GM19240 (cell line): ENCODE measurements at regions not wholly inside any gene's neighbourhood (a gene's known extent, or its start where the extent isn't known, plus 50 kb on each side); places are given as distances from the start of the nearest gene placed in this dataset.

Experiments
- DNase-seq: peaks from one replicate; pipeline ENCODE4 v3.0.0; 2011; ENCODE audit warnings: low spot score; ENCODE audit not compliant: insufficient read length

DNA sequence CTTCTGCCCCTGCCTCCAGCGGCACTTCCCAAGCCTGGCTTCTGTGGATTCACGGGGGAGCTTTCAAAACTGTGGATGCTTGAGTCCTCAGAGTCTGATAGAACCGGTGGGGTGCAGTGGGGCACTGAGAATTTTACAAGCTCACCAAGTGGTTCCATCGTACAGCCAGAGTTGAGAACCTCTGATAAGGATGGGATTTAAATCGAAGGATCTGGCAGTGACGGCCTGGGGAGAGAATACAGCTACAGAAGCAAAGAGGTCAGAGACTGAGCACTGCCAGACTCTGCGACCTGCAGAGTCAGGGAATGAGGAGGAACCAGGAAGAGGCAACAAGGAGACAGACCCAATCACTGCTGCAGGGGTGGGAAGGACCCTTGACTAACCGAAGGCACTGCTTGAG is 124.6 kb upstream of the BOD1 start:
- DNase-seq, result no peak

DNA sequence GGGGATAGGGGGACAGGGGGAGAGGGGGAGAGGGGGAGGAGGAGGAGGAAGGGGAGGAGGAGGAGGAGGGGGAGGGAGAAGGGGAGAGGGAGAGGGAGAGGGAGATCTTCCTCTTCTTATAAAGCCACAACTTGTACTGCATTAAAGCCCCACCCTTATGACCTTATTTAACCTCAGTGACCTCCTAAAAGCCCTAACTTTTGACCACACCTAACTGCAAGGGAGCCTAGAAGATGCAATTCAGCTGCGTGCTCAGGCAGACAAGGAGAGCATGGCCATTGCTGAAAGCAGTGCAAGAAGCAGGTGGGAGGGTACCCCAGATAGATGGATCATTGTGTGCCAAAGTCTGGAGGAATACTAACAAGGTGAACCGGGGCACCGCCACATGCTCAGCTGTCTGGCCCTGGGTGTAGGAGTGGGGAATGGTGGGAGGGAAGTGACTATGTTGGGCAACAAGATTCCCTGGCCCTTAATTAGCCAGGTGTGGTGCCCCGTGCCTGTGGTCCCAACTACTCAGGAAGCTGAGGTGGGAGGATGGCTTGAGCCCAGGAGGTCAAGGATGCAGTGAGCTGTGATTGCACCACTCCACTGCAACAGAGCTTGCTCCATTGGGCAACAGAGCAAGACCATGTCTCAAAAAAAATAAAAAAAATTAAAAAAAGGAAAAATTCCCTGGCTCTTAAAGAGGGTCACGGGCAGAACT is 125.4 kb upstream of the BOD1 start:
- no peak for DNase-seq

- DNase-seq, result peak; percentile 69
Observed at GRCh38 chr5:173742432-173742816, 126.0 kb upstream of the BOD1 start.

DNA sequence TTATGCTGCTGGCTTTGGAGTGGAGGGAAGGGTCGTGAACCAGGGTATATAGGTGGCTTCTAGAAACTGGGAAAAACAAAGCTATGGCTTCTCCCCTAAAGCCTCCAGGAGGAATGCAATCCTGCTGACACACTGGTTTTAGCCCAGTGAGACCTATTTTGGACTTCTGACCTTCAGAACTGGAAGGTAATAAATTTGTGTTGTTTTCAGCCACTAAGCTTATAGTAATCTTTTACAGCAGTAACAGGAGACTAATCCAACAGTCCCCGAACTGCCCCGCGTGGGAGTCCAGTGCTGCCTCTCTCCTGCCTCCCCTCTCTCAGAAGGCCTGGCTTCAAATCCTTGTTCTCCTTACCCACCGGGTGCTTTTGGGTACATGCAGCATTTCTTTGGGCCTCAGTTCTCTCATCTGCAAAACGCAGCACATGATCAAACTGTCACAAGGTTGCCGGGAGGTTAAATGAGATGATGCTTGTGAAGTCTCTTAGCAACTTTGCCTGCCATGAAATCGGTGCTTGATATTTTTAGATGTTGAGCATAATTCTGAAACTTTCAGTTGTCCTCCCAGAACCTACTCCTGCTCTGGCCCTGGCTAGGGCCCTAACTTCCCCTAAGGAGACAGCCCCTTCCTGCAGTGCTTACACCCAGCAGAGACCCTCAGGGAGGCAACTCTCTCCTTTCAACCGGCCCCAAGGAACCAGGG is 127.3 kb upstream of the BOD1 start:
- DNase-seq, result no peak

DNA sequence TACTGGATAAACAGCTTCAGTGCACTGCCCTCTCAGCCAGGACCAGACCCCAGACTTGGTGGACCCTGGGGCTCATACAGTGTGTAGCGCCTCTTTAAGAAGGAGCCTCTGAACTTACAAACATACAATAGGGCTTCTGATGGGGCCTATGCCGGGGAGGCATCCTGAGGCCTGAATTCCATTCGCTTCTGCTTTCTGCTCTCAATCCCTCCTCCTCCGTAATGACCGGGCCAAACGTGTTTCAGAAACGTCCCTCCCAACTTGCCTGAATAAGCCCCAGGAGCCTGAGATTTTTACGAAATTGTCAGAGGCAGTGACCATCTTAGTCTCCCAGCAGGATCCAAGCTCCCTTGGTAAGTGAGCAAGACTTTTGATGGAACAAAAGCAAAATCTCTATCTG is 128.1 kb upstream of the BOD1 start:
- no peak for DNase-seq

- peak; percentile 36 for DNase-seq
Observed at GRCh38 chr5:173745123-173745522, 128.7 kb upstream of the BOD1 start.

DNA sequence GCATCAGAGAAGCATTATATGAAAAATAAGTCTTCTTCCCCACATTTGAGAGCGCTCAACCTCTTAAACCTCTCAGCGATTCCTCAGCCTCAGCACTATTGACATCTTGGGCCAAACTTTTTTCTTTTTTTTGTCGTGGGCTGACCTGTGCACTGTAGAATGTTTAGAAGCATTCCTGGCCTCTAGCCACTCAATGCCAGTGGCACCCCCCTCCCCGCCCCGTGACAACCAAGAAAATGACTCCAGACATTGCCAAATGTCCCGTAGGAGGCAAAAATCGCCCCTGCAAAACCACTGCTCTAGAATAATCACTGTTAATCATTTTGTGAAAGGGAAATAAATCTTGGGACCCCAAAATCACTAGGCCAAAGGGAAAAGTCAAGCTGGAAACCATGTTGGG is 129.1 kb upstream of the BOD1 start:
- DNase-seq, result no peak

GRCh38 chr5:173746047-173746646 is 129.7 kb upstream of the BOD1 start:
- DNase-seq, result no peak

DNA sequence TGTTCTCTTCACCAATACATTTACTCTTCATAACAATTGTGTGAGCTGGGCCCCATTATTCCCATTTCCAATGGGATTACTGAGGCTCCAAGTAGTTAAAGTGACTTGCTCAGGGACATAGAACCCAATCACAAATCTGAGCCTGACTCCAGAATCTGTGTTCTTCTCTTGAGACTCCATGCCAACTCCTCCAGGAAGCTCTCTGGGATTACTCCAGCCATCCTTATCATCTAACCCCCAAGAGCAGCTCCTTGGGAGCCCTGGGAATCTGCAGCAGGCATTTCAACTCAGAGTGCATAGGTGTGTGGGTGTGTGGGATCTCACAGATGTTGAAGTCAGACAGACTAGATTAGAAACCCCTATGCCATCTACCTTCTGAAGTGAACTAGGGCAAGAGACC is 131.4 kb upstream of the BOD1 start:
- no peak for DNase-seq

GRCh38 chr5:173750538-173751265 is 134.3 kb upstream of the BOD1 start:
- no peak for DNase-seq

DNA sequence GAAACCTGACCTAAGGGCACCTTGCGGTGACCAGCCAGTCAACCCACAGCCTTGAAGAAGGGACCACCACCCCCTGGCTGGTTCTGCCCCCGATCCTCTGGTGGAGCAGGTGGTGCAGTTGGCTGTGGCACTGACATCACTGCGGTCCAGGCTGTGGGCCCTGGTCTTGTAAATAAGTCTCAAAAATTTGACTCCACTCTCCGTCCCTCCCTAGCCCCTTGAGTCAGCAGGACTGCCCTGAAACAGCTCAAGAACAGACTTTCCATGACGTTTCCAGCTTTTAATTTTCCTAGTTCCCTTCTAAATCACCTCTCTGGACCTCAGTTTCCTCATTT is 134.8 kb upstream of the BOD1 start:
- DNase-seq, result no peak

GRCh38 chr5:173752653-173753052 is 135.5 kb upstream of the CPEB4 start:
- DNase-seq, result no peak

DNA sequence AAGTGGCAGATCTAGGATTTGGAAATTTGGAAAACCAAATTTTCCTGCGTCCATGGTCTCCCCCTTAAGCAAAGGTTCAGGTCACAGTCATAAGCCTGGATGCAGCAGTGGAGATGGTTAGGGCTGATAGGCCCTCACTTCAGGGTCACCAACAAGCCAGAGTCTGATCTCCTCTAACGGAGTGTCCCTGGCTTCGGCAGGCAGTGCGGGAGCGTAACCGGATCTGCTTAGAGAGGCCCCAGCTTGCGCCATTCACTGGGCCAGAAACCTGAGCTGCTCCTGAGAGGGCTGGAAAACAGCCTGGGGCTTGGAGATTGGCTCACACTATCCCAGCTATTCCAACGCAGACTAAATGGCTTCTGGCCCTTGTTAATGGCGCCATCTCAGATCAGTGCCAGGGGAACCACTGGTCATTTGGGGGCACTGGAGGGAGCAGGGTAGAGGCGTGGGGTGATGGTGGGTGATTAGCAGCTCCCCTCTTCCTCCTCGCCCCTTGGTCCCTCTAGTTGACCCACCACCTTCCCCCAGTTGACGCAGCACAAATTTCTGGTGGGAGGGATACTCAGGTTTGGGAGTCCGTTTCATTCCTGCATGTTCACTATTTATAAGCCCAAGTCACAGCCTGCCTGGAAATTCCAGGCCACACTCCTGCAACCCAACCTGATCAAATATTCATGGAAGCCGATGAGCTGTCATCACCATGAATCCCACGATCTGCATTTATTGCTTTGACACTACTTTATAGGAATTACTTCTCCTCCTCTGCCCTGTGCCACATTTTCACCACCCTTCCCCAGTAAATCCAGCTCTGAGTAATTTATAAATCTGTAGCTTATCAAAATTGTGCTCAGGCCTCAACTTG is 134.6 kb upstream of the CPEB4 start:
- DNase-seq, result no peak

DNA sequence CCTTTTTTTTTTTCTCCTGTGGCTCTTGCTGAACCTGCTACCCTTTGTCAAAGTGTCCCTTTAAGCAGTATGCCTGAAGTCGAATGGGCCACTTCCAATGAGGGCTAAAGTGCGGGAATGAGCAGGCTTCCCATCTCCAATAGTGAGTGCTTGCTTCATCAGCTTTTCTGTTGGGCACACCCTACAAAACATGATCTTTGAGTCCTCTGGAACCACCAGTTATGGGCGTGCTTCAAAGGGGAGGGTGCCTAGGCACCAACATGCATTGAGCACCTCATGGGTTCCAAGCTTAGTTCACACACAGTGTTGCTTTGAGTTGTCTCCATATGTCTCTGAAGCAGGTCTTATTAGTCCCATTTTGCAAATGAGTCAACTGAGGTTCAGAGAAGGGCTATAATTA is 132.8 kb upstream of the CPEB4 start:
- no peak for DNase-seq

DNA sequence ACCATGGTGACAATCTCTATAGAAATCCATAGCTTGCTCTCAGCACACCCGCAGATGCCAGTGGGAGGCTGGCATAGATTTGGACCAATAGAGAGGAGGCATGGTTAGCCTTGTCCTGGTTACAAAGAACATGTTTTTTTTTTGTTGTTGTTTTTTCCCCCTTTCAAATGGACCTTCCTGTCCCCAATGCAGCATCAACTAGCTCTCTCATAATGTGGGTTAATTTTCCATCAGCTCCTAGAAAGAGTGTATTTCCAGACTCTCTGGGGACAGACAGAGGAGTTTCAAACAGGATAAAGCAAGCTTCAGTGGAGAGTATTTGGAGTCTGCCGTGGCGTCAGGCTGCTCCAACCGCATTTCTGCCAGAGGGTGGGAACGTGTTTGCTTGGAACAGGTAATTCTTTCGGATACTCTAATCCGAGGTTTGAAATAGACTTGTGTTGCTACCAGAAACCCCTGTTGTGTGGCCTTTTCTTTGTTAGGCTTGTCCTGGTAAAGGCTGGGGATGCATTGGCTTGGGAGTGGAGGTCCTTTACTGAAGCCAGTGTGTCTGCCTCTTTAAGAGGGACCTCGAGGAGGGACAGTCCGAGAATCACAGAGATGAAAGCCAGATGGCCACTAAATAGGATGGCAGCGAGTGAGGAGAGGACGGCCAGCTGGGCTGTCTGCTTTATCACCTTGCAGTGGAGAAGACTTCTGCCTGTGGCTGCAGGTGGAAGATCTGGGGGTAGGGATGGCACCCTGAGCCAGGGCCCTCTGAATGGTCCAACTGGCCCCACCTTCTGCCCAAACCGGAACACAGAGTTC is 130.5 kb upstream of the CPEB4 start:
- DNase-seq, result no peak

DNA sequence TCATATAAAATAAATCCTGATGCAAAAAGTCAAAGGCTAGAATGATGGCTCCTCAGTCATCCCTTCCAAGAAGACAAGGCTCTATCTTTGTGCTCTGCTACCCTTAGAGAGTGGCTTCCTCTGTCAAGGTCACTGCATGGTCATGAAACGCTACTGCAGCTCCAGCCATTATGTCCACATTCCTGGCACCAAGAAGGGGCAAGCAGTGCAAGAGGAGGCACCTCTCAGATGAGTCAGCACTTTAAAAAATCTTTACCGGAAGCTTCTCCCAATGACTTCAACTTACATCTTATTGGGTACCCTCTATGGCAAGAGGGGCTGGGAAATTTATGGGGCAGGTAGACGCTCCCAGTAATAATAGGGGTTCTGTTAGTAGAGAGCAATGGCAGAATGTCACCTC is 129.5 kb upstream of the CPEB4 start:
- DNase-seq, result no peak

DNA sequence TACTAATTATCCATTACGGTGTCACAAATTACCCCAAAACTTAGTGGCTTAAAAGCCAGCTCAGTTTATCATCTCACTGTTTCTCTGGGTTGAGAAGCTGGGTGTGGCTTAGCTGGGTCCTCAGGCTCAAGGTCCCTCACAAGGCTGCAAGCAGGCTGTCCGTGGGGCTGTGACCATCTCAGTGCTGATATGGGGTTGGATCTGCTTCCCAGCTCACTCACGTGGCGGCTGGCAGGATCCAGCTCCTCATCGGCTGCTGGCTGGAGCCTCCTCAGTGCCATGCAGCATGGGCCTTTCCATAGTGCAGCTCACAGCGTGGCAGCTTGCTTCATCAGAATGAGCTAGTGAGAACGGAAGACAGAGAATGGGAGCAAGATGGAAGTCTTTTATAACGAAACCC is 128.5 kb upstream of the CPEB4 start:
- DNase-seq, result no peak

DNA sequence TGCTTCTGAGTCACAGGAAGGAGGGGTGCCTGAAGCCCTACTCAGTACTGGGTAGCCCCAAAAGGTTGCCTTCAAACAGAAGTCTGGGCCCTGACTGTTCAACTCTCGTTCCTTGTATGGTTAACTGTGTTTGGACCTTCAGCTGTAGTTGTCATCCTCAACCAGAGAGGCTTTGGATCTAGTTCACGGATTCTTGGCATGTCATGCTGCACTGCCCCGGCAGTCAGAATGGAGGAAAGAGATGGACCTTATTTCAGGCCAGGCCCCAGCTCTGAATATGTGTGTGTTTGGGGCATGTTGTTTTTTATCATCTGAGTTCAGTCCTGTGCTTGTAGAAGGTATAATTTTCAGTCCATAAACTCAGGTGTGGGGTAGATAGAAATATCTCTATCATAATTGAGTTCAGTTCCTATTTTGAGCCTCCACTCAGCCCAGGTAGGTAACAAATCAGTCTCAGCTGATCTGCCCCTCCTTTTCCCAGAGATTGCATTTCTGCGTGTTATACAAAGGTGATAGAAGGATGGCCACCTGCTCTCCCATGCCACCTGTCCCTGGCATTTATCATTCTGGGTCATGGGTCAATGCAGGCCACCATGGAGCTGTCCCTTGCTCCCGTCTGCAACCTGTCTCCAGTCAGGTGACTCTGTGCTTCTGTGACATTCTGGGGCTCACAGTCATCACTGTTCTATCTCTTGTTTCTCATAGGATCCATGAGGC is 127.5 kb upstream of the CPEB4 start:
- no peak for DNase-seq

DNA sequence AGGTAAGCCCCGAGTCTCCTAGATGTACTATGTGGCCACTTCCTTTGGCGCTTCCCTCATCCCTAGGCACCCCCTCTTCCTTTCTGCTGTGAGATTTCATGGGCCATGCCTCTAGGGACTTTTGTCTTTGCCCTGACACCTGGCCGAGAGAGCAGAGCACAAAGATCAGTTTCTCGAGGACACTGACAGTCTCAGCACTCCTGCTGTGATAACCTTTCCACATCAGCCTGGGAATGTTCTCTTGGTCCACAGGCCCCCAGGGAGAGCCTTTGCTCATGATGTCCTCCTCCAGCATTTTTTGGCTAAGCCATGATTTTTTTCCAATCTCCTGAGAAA is 127.0 kb upstream of the CPEB4 start:
- no peak for DNase-seq

DNA sequence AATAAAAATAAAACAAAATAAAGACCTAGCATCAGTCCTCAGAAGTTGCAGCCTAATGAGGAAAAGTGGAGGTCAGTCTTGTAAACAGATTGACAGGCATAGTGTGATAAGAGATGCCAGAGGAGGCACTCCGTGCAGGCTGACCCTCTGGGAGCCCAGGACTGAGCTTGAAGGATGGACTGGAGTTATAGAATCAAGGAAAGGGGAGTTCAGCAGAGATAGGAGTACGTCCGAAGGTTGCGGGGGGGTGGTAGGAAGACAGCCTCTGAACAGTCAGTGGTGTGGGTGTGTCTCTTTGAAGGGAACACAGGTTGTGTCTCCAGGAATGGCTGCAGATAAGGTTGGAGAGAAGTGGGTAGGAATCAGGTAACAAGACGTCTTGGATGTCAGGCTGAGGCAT is 126.1 kb upstream of the CPEB4 start:
- DNase-seq, result no peak
